HG03558 (cell line): ENCODE measurements at regions not wholly inside any gene's neighbourhood (a gene's known extent, or its start where the extent isn't known, plus 50 kb on each side); places are given as distances from the start of the nearest gene placed in this dataset.

Experiments
- ATAC-seq: cut with Tn5 transposase; IDR thresholded peaks from one replicate; pipeline ENCODE4 v1.9.1; 2021; ENCODE audit warnings: moderate number of reproducible peaks; ENCODE audit not compliant: unreplicated experiment; ENCODE audit errors: extremely low read depth

DNA sequence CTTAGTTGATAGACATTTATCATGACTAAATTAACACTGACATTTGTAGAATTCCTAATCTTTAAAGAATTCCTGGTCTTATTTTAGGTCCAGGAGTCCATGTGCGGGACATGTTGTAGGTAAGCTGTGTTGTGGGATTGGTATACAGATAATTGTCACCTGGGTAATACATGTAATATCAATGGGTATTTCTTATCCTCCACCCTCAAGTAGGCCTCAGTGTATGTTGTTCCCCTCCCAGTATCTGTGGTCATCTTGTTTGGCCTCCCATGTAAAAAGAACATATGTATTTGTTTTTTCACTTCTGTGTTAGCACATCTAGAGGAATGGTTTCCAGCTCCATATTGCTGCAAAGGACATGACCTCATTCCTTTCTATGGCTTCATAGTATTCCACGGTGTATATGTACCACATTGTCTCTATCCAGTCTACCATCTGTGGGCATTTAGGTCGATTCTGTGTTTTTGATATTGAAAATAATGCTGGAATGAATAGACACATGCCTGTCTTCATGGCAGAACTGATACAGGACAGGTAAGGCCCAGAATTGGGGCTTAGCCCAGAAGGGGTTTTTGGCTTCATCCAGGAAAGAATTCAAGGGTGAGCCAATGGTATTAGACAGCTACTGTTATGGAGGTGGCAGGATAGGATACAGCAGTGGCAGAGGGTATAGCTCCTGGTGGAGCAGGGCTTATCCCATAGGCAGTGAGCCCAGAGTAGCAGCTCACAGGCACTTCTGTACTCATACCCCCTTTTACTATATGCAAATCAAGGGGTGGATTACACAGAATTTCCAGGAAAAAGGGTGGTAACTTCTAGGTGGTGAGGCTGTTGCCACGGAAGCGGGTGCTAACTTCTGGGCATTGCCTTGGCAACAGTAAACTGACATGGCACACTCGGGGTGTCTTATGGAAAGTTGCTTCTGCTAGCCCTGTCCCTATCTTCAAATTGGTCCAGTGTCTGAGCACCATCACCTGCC lies 66.1 kb upstream of the WDR1 start:
- ATAC-seq: no peak

DNA sequence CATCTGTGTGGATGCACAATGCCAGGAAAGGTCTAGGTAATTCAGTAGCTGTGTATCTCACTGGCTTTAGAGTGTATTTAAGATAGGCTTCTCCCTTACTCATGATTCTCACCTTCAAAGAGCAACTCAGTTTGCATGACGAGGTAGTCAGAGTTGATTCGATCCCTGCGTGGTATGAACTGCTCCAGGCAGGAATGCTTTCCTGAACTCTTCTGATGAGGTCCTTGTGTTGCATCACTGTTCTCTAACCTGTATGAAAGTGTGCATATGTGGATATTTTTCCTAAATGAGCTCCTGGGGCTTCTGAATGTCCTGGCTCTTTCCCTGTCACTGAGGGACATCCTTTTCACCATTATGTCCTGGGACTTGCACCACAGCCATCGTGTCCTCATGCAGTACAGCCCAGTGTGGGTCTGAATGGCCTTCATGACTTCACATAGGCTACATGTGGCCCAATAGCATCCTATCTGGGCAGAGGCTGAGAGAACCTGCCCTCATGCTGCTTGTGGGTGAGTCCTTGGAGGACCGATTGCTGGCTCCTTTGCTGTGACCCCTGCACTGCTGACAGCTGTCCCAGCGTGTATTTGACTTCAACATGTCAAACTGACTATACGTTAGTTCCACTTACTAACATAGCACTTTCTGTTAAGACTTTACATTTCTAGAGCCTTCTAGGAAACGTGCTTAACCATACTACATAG lies 65.3 kb upstream of the WDR1 start:
- no peak for ATAC-seq

DNA sequence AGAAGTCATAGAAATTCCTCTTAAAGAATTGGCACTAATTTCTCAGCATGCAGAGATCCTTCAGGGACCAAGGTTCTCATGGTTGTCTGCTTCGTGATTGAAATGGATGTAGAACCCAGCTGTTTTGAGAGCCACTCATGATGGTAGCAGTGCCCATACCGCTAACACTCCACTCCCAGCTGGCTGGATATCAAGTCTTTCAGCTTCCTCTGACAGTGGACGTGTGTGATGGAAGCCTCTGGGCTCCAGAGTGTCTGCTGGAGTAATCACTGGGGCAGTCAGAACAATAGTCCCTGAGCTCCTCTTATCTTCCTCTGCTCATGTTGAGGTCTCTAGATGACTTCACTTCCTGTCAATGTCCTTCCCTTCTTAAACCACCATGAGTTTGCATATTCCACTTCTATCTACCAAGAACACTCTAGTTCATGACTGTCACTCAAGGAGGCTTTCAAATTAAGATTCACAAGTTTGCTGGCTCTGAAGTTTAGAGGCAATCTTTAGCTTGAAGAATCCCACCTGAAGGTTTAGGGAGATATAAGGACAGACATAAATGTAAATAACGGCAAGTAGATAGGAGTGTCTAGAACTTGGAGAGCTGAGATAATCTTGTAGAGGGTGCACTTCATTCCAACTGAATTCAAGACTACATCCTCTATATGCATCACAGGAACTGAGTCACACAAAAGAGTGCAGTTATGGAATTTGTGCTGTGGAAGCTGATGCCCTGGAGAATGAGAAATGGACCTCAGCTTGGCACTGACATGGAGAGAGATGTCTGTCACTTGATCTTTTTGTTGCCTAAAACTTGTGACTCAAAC lies 64.5 kb upstream of the WDR1 start:
- ATAC-seq: peak; percentile 98

DNA sequence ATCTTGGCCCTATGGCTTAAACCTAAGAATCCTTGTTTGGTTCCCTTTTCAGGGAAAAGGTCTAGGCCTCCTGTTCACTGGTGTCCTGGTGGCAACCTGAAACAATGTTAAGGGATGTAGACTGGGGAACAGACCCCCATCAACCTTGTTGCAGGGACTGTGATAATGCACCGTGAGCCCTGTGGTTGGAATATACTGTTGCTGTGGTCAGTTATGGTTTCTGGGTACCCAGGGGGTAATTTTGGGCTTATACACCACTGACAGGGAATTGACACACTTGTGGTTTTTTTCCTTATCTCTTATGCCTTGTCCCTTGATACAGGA lies 64.0 kb upstream of the WDR1 start:
- ATAC-seq: no peak

DNA sequence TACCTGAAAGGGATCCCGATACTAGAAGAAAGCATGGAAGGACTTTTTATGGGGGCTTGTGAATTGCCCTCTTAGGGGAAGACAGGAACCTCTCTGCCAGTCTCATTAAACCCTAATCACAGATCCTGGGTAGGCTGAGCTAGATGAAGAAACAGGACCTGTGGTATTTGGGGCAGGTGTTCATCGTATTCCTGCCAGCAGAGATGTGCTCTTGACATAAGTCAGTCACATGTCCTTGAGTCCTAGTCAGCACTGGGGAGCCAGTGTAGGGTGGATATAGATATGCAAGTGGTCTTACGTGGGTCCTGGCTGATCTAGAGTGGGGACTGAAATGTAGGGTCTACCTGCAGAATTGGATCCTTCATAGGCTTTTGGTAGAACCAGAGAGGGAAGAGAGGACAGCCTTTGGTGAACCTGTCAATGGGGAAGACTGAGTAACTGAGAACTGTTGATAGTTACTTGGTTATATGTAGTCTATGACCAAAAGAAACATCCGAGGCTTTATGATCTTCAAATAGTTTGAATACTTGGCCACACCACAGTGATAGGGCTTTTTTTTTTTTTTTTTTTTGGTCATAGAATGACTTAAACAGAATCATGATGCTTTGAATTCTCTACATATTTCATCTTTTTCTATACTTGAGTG lies 63.5 kb upstream of the WDR1 start:
- no peak for ATAC-seq

DNA sequence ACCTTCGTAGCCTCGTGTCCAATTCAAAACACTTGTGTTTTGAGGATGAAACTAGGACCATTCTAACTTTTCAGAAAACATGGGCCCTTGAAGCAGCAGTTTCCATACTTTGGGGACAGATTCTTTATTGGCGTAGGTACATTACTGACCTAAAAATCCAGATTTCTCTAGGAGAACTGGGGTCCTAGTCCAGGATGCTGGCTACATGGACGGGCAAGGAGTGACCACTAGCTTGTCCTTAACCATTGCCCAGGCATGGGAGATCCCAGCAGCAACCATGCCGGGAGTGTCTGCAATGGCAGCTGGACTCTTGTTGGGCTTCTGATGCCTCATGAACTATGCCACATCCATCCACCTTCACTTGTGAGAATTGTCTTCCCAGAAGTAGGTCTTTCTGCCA lies 62.2 kb upstream of the WDR1 start:
- no peak for ATAC-seq

DNA sequence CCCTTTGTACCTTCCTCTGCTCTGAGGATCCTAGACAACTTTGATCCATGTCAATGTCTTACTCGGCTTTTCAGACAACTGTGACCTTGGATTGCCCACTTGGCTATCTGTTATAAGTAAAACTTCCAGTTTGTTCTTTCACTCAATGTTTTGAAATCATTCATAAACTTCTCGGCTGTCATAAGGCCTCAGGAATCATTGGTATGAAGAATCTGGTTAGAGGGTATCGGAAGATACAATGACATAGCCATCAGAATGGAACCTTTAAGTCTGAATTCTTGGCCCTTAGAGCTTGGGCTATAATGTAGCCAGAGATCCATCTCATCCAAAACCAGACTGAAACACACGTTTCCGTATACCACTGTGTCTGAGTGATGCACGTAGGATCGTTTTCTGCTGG lies 59.0 kb upstream of the WDR1 start:
- no peak for ATAC-seq

DNA sequence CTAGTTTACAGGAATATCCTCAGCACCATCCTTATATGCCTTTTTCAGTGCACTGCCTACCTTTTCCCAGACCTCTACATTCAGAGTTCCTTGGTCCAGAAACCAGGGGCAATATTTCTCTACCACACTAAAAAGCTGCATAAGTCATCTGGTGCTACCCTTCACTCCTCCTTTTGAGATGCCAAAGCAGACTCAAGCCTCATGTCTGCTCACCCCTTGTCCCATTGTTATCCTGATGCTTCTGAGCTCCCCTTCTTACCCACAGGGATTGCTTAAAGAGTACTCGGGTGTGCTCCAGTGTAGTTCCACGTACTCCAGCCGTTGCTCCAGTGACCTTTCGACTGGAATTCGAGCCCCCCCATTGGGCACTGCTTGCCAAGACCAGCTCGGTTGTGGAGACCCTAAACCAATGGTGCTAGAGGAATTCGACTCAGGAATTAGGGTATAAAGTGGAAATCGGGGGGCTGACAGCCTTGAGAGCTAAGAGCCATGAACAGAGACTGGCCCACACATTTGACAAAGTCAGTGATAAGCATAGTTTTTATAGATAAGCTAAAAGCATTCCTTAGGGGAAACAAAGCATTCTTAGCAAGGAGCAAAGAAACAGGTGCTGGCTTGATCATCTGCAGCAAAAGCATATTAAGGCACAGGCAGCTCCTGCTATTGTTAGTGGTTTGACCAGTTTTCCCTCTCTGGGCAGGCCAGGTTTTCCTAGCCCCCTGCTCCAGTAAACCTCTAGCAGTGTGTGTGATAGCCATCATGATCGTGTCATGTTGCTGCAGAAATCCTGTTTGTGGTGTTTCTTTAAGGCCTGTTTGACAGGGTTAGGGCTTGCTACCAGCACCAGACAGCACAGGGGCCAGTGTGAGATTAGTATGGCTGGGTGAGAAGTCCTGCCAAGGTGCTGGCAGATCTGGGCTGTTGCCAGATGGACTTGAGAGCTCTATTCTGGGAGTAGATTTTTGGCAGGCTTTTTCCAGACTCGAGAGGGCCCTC lies 57.5 kb upstream of the WDR1 start:
- no peak for ATAC-seq

DNA sequence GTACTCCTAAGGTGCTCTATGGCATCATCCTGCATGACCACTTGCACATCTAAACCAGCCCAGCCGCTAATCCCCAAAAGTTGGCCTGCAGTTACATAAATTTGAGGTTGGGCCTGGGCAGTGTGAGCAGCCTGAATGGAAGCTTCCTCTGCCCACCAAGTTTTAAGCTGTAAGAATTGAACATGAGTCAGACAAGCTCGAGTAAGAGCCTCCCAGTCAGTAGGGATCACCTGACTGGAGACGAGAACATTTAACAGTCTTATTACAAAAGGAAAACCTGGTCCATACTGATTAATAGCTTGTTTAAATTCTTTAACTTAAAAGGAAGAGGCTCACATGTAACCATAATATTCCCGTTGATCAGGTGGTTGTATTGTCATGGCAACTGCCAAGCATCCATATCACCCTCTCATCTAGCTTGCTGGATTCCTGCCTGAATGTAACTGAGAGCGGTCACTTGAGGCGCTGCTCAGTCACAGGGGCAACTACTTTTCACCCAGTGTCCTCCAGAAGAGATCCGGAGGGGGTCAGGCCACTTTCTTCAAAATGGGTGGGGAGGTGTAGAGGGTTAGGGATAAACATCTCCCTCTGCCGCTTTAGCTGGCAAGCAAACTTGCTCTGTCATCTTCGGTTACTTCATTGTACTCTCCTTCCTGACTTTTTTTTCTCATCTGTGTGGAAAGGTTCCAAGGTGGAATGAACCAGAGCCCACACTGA lies 56.6 kb upstream of the WDR1 start:
- ATAC-seq: no peak

DNA sequence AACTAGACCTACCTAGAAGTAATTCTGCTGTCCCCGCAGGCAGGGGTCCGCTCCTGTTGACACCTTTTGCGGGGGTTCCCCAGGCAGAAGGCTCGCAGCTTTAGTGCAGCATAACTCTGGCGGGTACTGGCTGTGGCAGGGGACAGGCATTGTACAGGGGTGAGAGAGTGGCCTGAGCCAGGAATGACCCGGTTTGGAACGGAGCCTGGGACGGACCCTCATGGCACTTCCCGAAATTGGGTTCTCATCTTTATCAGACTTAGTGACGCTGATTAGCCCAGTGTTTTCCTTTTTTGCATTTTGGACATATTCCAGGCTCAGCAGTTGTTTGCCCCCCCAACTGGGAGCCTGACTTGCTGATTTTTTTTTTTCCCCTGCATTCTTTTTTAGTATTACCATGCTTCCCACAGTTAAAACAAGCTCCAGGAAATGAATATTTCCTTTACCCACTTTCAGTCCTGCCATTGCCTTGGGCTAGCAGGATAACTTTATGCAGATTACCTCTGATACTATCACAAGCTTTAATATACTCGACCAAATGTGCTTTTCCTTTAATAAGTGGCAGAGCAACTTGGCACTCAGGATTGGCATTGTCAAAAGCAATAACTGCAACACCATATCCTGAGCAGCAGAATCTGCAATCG lies 55.8 kb upstream of the WDR1 start:
- ATAC-seq: no peak

DNA sequence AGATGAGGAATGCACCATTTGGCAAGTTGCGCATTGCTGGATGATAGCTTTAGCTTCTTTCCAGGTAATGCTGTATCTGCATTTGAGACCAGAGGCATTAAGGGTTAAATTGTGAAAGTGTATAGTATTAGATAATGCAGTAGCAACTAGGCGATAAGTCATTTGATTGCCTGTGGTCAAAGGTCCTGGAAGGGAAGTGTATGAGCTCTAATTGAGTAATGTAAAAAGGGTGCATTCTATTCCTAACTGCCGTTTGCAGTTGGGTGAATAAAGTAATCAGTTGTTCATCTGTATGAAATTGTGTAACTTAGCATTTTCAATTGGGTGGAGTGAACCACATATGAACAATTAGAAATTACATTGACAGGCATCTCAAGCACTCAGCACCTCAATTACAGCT lies 54.5 kb upstream of the WDR1 start:
- no peak for ATAC-seq

DNA sequence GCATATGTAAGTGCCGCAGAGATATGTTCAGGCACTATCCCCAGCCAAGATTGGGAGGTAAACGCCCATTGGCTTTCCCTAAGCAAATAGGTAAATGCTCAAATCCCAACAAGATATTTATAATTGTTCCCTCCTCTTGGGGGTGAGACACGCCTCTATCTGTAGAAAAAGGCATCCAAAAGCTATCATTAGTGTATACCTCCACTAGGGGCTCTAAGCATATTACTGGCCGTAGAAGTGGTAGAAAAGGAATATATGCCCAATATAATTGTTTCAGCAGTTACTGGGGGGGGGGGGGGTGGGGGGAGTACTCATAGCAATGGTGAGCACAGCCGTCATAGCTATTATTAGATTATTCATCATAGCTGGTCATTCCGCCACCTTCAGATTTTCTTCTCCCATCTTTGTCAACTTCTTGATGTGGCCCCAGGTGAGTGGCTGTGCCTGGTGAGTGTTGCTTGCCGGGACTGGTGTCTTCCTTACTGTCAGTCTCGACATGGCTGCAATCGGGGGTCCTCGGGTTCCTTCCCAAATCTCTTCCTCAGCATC lies 53.3 kb upstream of the WDR1 start:
- ATAC-seq: no peak

DNA sequence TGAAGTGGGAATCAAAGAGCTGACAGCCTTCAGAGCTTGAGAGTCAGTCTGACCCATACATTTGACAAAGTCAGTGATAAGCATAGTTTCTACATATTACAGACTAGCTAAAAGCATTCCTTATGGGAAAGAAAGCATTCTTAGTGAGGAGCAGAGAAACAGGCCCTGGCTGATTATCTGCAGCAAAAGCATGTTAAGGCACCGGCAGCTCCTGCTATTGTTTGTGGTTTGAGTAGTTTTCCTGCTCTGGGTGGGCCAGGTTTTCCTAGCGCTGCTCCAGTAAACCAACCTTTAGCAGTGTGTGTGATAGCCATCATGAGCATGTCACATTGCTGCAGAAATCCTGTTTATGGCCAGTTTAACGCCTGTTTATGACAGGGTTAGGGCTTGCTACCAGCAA lies 51.6 kb upstream of the WDR1 start:
- ATAC-seq: no peak

DNA sequence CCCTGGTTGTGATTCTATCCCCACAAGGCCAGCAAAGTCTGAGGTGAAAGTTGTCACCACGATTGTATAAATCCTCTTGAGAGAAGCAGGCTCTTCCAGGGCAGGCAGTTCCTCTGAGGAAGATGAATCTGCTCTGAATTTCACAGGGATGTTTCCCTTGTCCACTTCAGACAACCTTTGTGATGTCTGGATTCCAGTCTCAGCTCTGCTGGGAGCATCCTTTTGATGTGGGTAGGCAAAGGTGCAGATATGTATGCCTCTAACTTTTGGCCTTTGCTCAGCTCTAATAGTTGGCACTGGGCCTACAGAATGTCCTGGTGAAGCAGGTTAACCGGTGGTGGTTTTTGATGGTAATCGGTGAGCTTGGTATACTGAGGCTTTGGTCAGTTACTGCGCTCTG lies 50.6 kb upstream of the WDR1 start:
- no peak for ATAC-seq
